ENCODE measurements at regions not wholly inside any gene's neighbourhood (a gene's known extent, or its start where the extent isn't known, plus 50 kb on each side); places are given as distances from the start of the nearest gene placed in this dataset.

DNA sequence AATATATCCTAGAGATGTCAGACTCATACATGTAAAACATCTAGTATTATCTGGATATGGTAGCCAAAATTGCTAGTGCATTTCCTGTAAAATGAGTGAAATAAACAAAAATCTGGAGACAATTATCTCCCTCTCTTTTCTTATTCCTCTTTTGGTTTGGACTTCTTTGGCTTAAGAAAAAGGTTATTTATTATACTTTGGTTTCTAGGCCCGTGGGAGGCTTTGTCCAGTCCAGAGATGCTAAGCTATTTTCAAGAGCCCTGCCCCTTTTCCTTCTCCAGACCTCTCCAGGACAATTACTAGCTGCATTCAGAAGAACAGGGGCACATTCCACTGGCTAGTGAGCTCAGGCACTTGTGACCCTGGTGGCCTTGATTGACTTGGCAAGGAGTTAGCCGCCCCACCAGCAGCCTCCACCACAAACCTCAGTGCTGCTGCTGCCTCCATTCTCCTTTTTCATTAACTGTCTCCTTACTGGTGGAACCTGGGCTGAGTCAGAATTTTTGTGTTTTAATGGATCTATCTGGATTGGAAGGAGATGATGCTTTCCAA, 747.3 kb upstream of the TENM4 start:
- Histone ChIP-seq H4K8ac (ENCODE audit: low read depth in 2 of 2, low read length in 2 of 2) (no peak overlapping the region), H2AK5ac (ENCODE audit: low read depth, low read length) (no peak overlapping the region), H3K79me1 (ENCODE audit: low read depth in 1 of 2, low read length in 2 of 2) (no peaks in the 10 kb centered on the region), H2AK9ac (replicated peaks; ENCODE audit: low read depth, low read length, poor library complexity) (no peak overlapping the region), H4K91ac (ENCODE audit: insufficient read depth, low read depth, low read length) (no peak overlapping the region), H4K20me1 (ENCODE audit: insufficient read depth, low read length) (no peaks in the 10 kb centered on the region), H3K4me2 (ENCODE audit: low read depth, low read length) (no peak overlapping the region), H2BK120ac (ENCODE audit: low read depth, low read length) (no peak overlapping the region), H2BK5ac (ENCODE audit: low read depth, low read length, poor library complexity, severe bottlenecking) (no peak overlapping the region), H2AFZ (replicated peaks; ENCODE audit: low read length, poor library complexity) (no peak overlapping the region), H3K56ac (ENCODE audit: extremely low read depth, insufficient read depth, low read length) (no peak overlapping the region), H4K5ac (ENCODE audit: low read depth, low read length) (no peak overlapping the region), H3K9me3 (ENCODE audit: control insufficient read depth, insufficient read depth, low read length) (no peaks in the 10 kb centered on the region), H3K23ac (ENCODE audit: low read depth, low read length) (no peak overlapping the region), H2BK15ac (ENCODE audit: low read depth, low read length) (no peak overlapping the region), H3K9me1 (ENCODE audit: insufficient read depth, low read length) (no peaks in the 10 kb centered on the region), H3K4me1 (ENCODE audit: control insufficient read depth, insufficient read depth, low read length) (no peaks in the 10 kb centered on the region), H3K36me3 (ENCODE audit: control insufficient read depth, insufficient read depth, low read length) (no peaks in the 10 kb centered on the region), H3K27ac (ENCODE audit: insufficient read depth, low read length) (no peak overlapping the region), H3K9ac (ENCODE audit: low read depth, low read length) (no peak overlapping the region), H3K4ac (ENCODE audit: low read depth, low read length) (no peak overlapping the region), H3K27me3 (ENCODE audit: control insufficient read depth, insufficient read depth, low read length) (no peaks in the 10 kb centered on the region), H2BK20ac (ENCODE audit: low read depth, low read length) (no peak overlapping the region), H3K4me3 (ENCODE audit: insufficient read depth, low read depth, low read length) (no peak overlapping the region), H3K14ac (replicated peaks; ENCODE audit: low read depth, low read length) (no peak overlapping the region), H3K18ac (ENCODE audit: low read depth, low read length) (no peak overlapping the region)
- no peak for TF ChIP-seq MAZ (IDR thresholded peaks at IDR 0.05; ENCODE audit: borderline replicate concordance, low read depth, low read length)
- TF ChIP-seq CHD1 (IDR thresholded peaks at IDR 0.05; ENCODE audit: low read depth, low read length), result no peak
- TF ChIP-seq, protein P1, sequence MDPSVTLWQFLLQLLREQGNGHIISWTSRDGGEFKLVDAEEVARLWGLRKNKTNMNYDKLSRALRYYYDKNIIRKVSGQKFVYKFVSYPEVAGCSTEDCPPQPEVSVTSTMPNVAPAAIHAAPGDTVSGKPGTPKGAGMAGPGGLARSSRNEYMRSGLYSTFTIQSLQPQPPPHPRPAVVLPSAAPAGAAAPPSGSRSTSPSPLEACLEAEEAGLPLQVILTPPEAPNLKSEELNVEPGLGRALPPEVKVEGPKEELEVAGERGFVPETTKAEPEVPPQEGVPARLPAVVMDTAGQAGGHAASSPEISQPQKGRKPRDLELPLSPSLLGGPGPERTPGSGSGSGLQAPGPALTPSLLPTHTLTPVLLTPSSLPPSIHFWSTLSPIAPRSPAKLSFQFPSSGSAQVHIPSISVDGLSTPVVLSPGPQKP (IDR thresholded peaks at IDR 0.05; ENCODE audit: borderline replicate concordance, low read depth, low read length), result no peak
- TF ChIP-seq RAD21 (IDR thresholded peaks at IDR 0.05; ENCODE audit: low read length), result no peak
- no peak for TF ChIP-seq FOS (IDR thresholded peaks at IDR 0.05; ENCODE audit: low read depth, low read length)
- TF ChIP-seq BHLHE40 (IDR thresholded peaks at IDR 0.05; ENCODE audit: low read depth, low read length), result no peak
- TF ChIP-seq, protein P2, sequence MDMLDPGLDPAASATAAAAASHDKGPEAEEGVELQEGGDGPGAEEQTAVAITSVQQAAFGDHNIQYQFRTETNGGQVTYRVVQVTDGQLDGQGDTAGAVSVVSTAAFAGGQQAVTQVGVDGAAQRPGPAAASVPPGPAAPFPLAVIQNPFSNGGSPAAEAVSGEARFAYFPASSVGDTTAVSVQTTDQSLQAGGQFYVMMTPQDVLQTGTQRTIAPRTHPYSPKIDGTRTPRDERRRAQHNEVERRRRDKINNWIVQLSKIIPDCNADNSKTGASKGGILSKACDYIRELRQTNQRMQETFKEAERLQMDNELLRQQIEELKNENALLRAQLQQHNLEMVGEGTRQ (IDR thresholded peaks at IDR 0.05; ENCODE audit: low read depth, low read length), result no peak
- no peak for TF ChIP-seq POLR2A (IDR thresholded peaks at IDR 0.05; ENCODE audit: low read depth, low read length)
- TF ChIP-seq RCOR1 (IDR thresholded peaks at IDR 0.05; ENCODE audit: insufficient replicate concordance, low read length), result no peak
- TF ChIP-seq CEBPB (IDR thresholded peaks at IDR 0.05; ENCODE audit: low read depth, low read length), result no peak
- no peak for TF ChIP-seq MAFK (IDR thresholded peaks at IDR 0.05; ENCODE audit: low read depth, low read length)
- no peak for TF ChIP-seq SMC3 (IDR thresholded peaks at IDR 0.05; ENCODE audit: low read depth, low read length)
- TF ChIP-seq NFE2L2 (IDR thresholded peaks at IDR 0.05; ENCODE audit: low read depth, low read length), result no peak
- no peak for TF ChIP-seq MXI1 (IDR thresholded peaks at IDR 0.05; ENCODE audit: borderline replicate concordance, low read depth, low read length)
- TF ChIP-seq, protein P3, sequence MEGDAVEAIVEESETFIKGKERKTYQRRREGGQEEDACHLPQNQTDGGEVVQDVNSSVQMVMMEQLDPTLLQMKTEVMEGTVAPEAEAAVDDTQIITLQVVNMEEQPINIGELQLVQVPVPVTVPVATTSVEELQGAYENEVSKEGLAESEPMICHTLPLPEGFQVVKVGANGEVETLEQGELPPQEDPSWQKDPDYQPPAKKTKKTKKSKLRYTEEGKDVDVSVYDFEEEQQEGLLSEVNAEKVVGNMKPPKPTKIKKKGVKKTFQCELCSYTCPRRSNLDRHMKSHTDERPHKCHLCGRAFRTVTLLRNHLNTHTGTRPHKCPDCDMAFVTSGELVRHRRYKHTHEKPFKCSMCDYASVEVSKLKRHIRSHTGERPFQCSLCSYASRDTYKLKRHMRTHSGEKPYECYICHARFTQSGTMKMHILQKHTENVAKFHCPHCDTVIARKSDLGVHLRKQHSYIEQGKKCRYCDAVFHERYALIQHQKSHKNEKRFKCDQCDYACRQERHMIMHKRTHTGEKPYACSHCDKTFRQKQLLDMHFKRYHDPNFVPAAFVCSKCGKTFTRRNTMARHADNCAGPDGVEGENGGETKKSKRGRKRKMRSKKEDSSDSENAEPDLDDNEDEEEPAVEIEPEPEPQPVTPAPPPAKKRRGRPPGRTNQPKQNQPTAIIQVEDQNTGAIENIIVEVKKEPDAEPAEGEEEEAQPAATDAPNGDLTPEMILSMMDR (conservative IDR thresholded peaks at IDR 0.05; ENCODE audit: low read depth, low read length), result no peak
- intact Hi-C loops (cut with micrococcal nuclease) (no loop called here), dilution Hi-C loops (cut with HindIII; ENCODE audit: low sequenced_read_pairs, unreplicated experiment) (no loop called here), in situ Hi-C loops (cut with MboI; ENCODE audit: low sequenced_read_pairs) (no loop called here)
- ChIA-PET POLR2A (ENCODE audit: unreplicated experiment) (no interaction called here), CTCF (interaction anchor here (1.0 kb wide), 1 partner anchor 17 kb away, joined by 4 read pairs; no protein-coding TSS in a partner anchor)
- no CpG with 5 or more reads among the region's 2 CpGs for WGBS, 2 experiments (ENCODE audit: extremely low coverage in 2 of 2, insufficient read length in 1 of 2)
- DNase-seq (no peak), ATAC-seq (ENCODE audit: low read depth) (no peak)
- no TSS peak for BruUV-seq (replicated peaks)
